Breast epithelium (tissue), 3 donors: ENCODE measurements at regions not wholly inside any gene's neighbourhood (a gene's known extent, or its start where the extent isn't known, plus 50 kb on each side); places are given as distances from the start of the nearest gene placed in this dataset.

Source experiments
- POLR2AphosphoS5 ChIP-seq, 3 donors: sonication (generic); formaldehyde crosslinking; IDR thresholded peaks; one replicate each; pipeline ENCODE4 v1.6.1; 2017; ENCODE audit warnings: antibody characterized with exemption in 3 of 3
- TF ChIP-seq, protein P1 (sequence below), 3 donors: fragments of 450-650 bp; IDR thresholded peaks; one replicate each; pipeline ENCODE4 v1.5.1; 2016 to 2017; ENCODE audit warnings: antibody characterized with exemption in 3 of 3, mild to moderate bottlenecking in 3 of 3, moderate library complexity in 3 of 3

DNA sequence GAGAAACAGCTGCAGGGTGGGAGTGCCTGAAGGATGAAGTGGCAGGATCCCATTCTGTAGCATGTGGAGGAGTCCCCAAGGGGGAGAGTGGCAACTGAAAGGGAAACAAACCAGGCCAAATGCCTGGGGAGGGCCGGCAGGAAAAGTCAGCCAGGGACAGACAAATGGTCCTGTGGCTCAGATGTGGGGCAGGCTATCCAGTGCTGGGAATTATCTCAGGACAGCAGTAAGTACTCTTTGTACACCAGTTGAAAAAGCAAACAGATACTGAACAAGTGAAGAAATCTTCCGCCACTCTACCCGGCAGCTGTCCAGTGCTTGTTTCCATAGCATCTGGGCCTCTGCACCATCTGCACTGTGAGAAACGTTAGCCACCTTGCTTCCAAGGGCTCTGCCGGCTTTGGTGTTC, 408.9 kb downstream of the LRATD1 start:
- TF ChIP-seq POLR2AphosphoS5 (IDR thresholded peaks at IDR 0.05): no peak
- TF ChIP-seq, protein P1, sequence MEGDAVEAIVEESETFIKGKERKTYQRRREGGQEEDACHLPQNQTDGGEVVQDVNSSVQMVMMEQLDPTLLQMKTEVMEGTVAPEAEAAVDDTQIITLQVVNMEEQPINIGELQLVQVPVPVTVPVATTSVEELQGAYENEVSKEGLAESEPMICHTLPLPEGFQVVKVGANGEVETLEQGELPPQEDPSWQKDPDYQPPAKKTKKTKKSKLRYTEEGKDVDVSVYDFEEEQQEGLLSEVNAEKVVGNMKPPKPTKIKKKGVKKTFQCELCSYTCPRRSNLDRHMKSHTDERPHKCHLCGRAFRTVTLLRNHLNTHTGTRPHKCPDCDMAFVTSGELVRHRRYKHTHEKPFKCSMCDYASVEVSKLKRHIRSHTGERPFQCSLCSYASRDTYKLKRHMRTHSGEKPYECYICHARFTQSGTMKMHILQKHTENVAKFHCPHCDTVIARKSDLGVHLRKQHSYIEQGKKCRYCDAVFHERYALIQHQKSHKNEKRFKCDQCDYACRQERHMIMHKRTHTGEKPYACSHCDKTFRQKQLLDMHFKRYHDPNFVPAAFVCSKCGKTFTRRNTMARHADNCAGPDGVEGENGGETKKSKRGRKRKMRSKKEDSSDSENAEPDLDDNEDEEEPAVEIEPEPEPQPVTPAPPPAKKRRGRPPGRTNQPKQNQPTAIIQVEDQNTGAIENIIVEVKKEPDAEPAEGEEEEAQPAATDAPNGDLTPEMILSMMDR (IDR thresholded peaks at IDR 0.05): no peak
